Kidney (tissue), 13 donors: ENCODE measurements at regions not wholly inside any gene's neighbourhood (a gene's known extent, or its start where the extent isn't known, plus 50 kb on each side); places are given as distances from the start of the nearest gene placed in this dataset.

ENCODE experiments used
- DNase-seq, 5 donors: peaks; one replicate each; pipeline ENCODE4 v3.0.0-alpha.2; 2013 to 2020
- FAIRE-seq: peaks from 2 replicates; lab custom pipeline; 2012; peaks lifted over from hg19 to GRCh38; lab: Jason Lieb, UNC
- H3K27ac ChIP-seq, 2 donors: one replicate each; pipeline ENCODE4 v1.7.0; 2013; ENCODE audit warnings: low read depth in 2 of 2, low read length in 2 of 2, inconsistent platforms in 1 of 2
- H3K27me3 ChIP-seq: one replicate; pipeline ENCODE4 v1.7.1; 2013; ENCODE audit warnings: low read length, inconsistent platforms; ENCODE audit not compliant: control insufficient read depth, insufficient read depth
- H3K36me3 ChIP-seq, 3 donors: one replicate each; pipeline versions ENCODE4 v1.7.0 to v1.7.1; 2013; ENCODE audit warnings: low read length in 3 of 3, control low read depth in 1 of 3, inconsistent platforms in 1 of 3; ENCODE audit not compliant: insufficient read depth in 3 of 3, control insufficient read depth in 2 of 3
- H3K4me1 ChIP-seq, 3 donors: one replicate each; pipeline versions ENCODE4 v1.7.0 to v1.7.1; 2013; ENCODE audit warnings: low read length in 3 of 3, inconsistent platforms in 1 of 3, low read depth in 1 of 3; ENCODE audit not compliant: control insufficient read depth in 2 of 3, insufficient read depth in 2 of 3
- H3K4me3 ChIP-seq, 3 donors: one replicate each; pipeline versions ENCODE4 v1.7.0 to v1.8.1; 2013; ENCODE audit warnings: low read length in 3 of 3, control low read depth in 1 of 3, inconsistent platforms in 1 of 3
- H3K9ac ChIP-seq, 3 donors: one replicate each; pipeline versions ENCODE4 v1.7.0 to v1.7.1; 2013; ENCODE audit warnings: low read length in 3 of 3, control low read depth in 1 of 3, inconsistent platforms in 1 of 3
- H3K9me3 ChIP-seq, 3 donors: one replicate each; pipeline versions ENCODE4 v1.7.0 to v1.7.1; 2013; ENCODE audit warnings: low read length in 3 of 3, control low read depth in 1 of 3, inconsistent platforms in 1 of 3; ENCODE audit not compliant: control insufficient read depth in 2 of 3, insufficient read depth in 1 of 3
- CTCF ChIP-seq: IDR thresholded peaks from 3 replicates; pipeline ENCODE4 v1.5.1; 2012; ENCODE audit warnings: mild to moderate bottlenecking, moderate library complexity, borderline replicate concordance; ENCODE audit not compliant: insufficient read depth; ENCODE audit errors: extremely low read depth
- intact Hi-C: fragments of 100-400 bp; cut with DNase I; formaldehyde crosslinking; loops from one replicate; pipeline ENCODE4 v1.11.1; 2022
- donor health status: control.
- donor health status: control.
- donor health status: control.
- donor health status: control.
- donor health status: control.
- donor health status: DM: yes; HTN: yes; CAD: no.
- donor health status: Normal renal cell carcinoma (clear cell type).

DNA sequence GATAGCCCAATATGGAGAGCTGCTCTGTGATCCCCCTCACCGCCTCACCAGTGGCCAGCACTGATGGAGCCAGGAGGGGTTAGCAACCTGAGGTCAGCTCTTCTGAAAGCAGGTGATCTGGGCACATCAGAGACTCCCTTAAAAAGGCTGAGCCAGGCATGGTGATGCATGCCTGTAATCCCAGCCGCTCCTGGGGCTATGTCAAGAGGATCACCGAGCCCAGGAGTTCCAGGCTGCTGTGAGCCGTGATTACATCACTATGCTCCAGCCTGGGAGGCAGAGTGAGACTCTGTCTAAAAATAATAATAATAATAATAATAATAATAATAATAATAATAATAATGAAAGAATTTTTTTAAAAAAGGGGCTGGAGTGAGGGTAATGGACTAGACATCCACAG, 66.6 kb upstream of the HRH2 start:
- FAIRE-seq, result no peak
- DNase-seq, result no peak

GRCh38 chr5:175593794-175594193, 64.1 kb upstream of the HRH2 start:
- FAIRE-seq (no peak), DNase-seq (no peak)
- Histone ChIP-seq H3K9me3 (no peaks in the 10 kb centered on the region), H3K27ac (no peak overlapping the region), H3K4me1 (no peaks in the 10 kb centered on the region), H3K36me3 (no peaks in the 10 kb centered on the region), H3K9ac (no peak overlapping the region), H3K4me3 (no peak overlapping the region), H3K27me3 (no peaks in the 10 kb centered on the region)
- intact Hi-C loops, result no loop called here
- TF ChIP-seq CTCF, result no peak

More for the DNA sequence above, 66.6 kb upstream of the HRH2 start:
- H3K4me1 ChIP-seq, result no peaks in the 10 kb centered on the region
- intact Hi-C loops, result no loop called here
- H3K36me3 ChIP-seq, result no peaks in the 10 kb centered on the region
- H3K27me3 ChIP-seq, result no peaks in the 10 kb centered on the region
- no peak for TF ChIP-seq CTCF
- H3K4me3 ChIP-seq, result no peak overlapping the region
- no peak overlapping the region for H3K9ac ChIP-seq
- H3K27ac ChIP-seq, result no peak overlapping the region
- H3K9me3 ChIP-seq, result peaks cover 0 to under 1% (median 0%) of the 10 kb centered on the region in 3 donors

DNA sequence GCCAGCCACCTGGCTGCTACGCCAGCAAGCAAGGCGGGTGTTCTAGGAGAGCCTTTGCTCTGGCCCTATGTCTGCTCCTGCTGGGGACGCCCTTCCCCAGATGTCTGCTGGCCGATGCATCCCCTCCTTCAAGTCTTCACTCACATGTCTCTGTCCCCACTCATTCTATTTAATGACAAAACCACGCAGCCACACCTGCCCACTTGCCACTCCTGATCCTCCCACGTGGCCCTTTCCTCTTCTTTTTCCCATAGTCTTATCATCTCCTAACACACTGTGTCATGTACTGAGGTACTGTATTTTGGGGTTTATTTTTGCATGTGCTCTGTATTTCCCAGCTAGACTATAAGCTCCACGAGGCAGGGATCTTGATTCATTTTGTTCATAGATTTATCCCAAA, 62.0 kb upstream of the HRH2 start:
- H3K4me3 ChIP-seq, result no peak overlapping the region
- FAIRE-seq (no peak), DNase-seq (no peak)
- no peak overlapping the region for H3K27ac ChIP-seq
- TF ChIP-seq CTCF, result no peak
- intact Hi-C loops, result no loop called here
- no peak overlapping the region for H3K9ac ChIP-seq
- no peaks in the 10 kb centered on the region for H3K9me3 ChIP-seq
- no peaks in the 10 kb centered on the region for H3K27me3 ChIP-seq
- H3K4me1 ChIP-seq, result no peaks in the 10 kb centered on the region
- H3K36me3 ChIP-seq, result no peaks in the 10 kb centered on the region

DNA sequence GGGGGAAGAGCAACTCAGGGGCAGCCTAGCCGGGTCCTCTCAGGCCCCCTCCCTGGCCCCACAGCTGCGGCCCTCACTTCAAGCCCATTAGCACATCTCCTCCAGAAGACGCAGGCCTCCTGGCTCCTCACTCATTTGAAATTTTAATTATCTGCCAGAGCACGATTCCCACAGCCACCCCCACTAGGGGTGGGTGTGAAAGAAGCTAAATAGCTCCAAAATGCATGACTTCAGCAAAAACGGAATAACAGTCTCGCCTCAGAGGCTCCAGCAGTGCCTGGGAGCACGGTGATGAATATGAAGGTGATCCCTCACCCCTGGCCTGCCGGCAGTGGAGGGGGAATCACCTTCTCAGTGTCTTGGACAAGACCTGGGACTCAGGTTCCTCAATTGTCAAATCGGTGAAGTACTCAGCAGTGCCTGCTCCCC, 61.1 kb upstream of the HRH2 start:
- TF ChIP-seq CTCF, result no peak
- FAIRE-seq (no peak), DNase-seq (peak in 2 of 5 donors; percentile 34 to 35)
- Histone ChIP-seq H3K4me1 (no peaks in the 10 kb centered on the region), H3K27me3 (no peaks in the 10 kb centered on the region), H3K4me3 (no peak overlapping the region), H3K27ac (no peak overlapping the region), H3K9me3 (no peaks in the 10 kb centered on the region), H3K36me3 (no peaks in the 10 kb centered on the region), H3K9ac (no peak overlapping the region)
- intact Hi-C loops, result no loop called here
